ENCODE measurements at regions not wholly inside any gene's neighbourhood (a gene's known extent, or its start where the extent isn't known, plus 50 kb on each side); places are given as distances from the start of the nearest gene placed in this dataset.

DNA sequence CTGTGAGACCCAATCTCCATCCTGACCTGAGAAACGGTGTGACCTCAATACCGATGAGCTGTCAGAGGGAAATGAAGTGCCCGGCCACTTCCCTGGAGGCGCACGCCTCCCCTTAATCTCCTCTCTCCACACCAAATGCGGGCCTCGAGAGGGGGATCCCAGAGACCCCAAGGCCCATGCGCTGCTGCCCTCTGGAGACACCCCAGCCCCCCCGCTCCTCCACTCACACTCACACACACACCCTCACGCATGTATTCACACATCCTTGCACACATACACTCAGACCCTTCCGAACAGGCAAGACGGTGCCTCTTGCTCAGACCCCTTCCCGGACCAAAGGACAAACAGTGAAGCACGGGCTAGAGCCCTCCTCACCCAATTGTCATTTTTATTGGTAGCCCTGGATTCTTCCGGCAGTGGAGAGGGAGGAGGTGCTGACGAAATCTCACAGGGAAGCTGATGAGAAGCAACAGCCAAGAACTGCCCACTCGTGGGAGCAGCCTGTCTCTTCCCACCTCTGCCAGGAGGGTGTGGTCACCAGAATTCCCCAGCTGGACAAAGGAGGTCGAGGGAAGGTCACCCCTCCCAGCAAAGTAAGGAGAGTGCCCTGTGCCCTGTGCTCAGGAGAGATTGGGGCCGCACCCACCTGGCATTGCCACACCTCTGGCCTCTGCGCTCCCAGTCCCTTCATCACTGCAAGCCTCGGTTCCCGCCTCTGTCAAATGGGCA is 136.0 kb upstream of the TNRC6C start:
- no peak overlapping the region for H3K27ac Mint-ChIP-seq
- H3K36me3 Mint-ChIP-seq: no peaks in the 10 kb centered on the region
- H3K4me1 Mint-ChIP-seq (ENCODE audit: unreplicated experiment): peaks cover 11% of the 10 kb centered on the region
- no peak for DNase-seq (ENCODE audit: extremely low spot score, unreplicated experiment)
- peaks cover 8% of the 10 kb centered on the region for H3K9me3 Mint-ChIP-seq
- no peak overlapping the region for H3K4me3 Mint-ChIP-seq
- H3K27me3 Mint-ChIP-seq: peaks cover 7% of the 10 kb centered on the region
- no peak for TF ChIP-seq CTCF (conservative IDR thresholded peaks at IDR 0.05)

DNA sequence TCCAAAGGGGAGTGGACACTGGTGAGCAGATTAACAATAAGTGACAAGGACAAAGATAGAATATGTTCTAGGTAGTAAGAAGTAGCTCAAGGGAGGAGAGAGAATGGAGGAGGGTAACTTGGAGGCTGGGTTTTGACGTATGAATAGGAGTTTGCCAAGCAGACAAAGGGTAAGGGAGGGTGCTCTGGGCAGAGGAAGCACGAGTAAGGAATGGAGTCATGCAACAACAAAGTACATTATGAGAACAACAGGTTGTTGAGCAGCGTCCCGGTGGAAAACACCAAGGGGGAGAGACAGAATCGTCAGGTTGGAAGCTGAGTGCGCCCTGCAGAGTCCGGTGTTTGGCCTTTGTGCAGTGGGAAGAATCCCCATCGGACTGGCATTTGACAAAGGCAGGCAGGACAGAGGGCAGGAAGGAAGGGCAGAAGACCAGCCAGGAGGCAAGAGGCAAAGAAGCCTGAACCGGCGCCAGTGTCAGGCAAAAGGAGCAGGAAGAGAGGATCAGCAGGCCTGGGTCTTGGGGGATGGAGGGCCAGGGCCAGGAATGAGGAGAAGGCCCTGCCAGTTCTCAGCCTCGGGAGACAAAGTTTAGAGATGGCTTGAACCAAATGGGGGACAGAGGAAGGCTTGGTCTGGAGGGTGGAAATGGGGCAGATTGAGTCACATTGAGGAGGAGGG is 134.3 kb upstream of the TNRC6C start:
- DNase-seq (ENCODE audit: extremely low spot score, unreplicated experiment): no peak
- Mint-ChIP-seq H3K4me3 (no peak overlapping the region), H3K4me1 (ENCODE audit: unreplicated experiment) (peaks cover 18% of the 10 kb centered on the region), H3K9me3 (no peaks in the 10 kb centered on the region), H3K27ac (no peak overlapping the region), H3K27me3 (peaks cover 7% of the 10 kb centered on the region), H3K36me3 (no peaks in the 10 kb centered on the region)
- no peak for TF ChIP-seq CTCF (conservative IDR thresholded peaks at IDR 0.05)

DNA sequence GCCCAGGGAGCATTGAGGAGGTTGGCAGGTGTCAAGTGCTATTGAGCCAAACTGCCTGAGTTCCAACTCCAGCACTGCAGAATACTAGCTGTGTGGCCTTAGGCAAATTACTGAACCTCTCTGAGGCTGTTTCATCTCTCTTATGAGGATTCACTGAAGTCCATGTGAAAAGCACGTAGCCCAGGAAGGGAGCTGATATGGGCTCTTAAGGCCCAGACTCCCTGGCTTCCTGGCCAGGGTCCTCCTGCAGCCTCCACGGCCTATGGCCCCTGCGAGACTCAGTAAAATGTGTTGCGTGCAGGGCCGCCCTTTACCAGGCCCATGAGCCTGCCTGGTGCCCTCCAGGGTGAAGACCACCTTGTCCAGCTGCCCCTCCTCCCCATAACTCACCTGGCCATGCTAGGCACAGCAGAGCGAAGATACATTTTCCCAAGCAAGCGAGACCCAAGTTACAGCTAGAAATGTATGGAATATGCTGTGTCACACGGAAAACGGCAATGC is 133.7 kb upstream of the TNRC6C start:
- H3K36me3 Mint-ChIP-seq: no peaks in the 10 kb centered on the region
- H3K27me3 Mint-ChIP-seq: peaks cover 7% of the 10 kb centered on the region
- TF ChIP-seq CTCF (conservative IDR thresholded peaks at IDR 0.05): no peak
- H3K4me1 Mint-ChIP-seq (ENCODE audit: unreplicated experiment): peaks cover 15% of the 10 kb centered on the region
- H3K4me3 Mint-ChIP-seq: no peak overlapping the region
- H3K9me3 Mint-ChIP-seq: no peaks in the 10 kb centered on the region
- DNase-seq (ENCODE audit: extremely low spot score, unreplicated experiment): no peak
- H3K27ac Mint-ChIP-seq: no peak overlapping the region

DNA sequence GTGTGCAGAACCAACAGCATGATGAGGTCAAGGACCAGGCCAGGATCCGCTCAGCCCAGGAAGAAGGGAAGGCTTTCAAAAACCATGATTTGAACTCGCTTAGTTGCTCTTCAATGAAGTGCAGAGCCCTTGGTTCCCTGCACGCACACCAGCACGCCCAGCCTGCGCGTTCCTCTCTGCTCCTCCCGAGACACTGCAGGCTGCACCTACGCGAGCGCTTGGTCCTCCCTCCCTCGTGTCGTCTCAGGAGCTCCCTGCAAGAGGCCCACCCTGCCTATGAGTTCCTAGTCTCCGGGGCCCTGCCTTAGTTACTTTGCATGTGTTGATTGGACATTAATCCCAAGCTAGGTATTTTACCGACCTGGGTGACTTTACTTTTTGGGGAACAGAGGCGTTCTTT is 132.9 kb upstream of the TNRC6C start:
- Mint-ChIP-seq H3K4me1 (ENCODE audit: unreplicated experiment) (peaks cover 15% of the 10 kb centered on the region), H3K4me3 (no peak overlapping the region), H3K27ac (no peak overlapping the region), H3K36me3 (no peaks in the 10 kb centered on the region), H3K9me3 (no peaks in the 10 kb centered on the region), H3K27me3 (peaks cover 7% of the 10 kb centered on the region)
- no peak for TF ChIP-seq CTCF (conservative IDR thresholded peaks at IDR 0.05)
- no peak for DNase-seq (ENCODE audit: extremely low spot score, unreplicated experiment)

GRCh38 chr17:77826132-77826873 is 132.2 kb upstream of the TNRC6C start:
- no peaks in the 10 kb centered on the region for H3K36me3 Mint-ChIP-seq
- H3K4me1 Mint-ChIP-seq (ENCODE audit: unreplicated experiment): peaks cover 17% of the 10 kb centered on the region
- no peak overlapping the region for H3K4me3 Mint-ChIP-seq
- peaks cover 7% of the 10 kb centered on the region for H3K27me3 Mint-ChIP-seq
- H3K27ac Mint-ChIP-seq: no peak overlapping the region
- no peak for DNase-seq (ENCODE audit: extremely low spot score, unreplicated experiment)
- no peaks in the 10 kb centered on the region for H3K9me3 Mint-ChIP-seq
- no peak for TF ChIP-seq CTCF (conservative IDR thresholded peaks at IDR 0.05)
